GM19463 (cell line): ENCODE measurements at regions not wholly inside any gene's neighbourhood (a gene's known extent, or its start where the extent isn't known, plus 50 kb on each side); places are given as distances from the start of the nearest gene placed in this dataset.

Source experiments
- ATAC-seq: cut with Tn5 transposase; IDR thresholded peaks from one replicate; pipeline ENCODE4 v1.9.1; 2021; ENCODE audit warnings: mild to moderate bottlenecking, moderate library complexity; ENCODE audit not compliant: unreplicated experiment

DNA sequence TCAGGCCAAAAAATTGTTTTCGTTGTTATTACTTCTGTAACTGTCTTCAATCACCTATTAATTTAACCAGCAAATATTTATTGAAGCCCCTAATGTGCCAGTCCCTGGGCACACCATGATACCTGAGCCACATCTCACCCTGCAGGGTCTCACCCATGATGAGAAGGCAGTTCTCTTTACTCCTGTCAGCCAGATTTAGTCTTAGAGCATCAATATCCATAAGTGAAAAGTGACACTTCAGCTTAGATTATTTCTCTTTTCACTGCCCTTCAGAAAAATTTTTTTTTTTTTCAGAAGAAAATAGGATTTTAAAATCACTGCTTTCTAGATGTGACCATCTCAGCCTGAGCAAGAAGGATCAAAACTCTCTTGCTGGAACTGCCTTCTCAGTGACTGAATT lies 258.6 kb upstream of the NFE2L3 start:
- no peak for ATAC-seq

- peak; percentile 66 for ATAC-seq
Measured at GRCh38 chr7:25894002-25894901, 257.7 kb upstream of the NFE2L3 start.

DNA sequence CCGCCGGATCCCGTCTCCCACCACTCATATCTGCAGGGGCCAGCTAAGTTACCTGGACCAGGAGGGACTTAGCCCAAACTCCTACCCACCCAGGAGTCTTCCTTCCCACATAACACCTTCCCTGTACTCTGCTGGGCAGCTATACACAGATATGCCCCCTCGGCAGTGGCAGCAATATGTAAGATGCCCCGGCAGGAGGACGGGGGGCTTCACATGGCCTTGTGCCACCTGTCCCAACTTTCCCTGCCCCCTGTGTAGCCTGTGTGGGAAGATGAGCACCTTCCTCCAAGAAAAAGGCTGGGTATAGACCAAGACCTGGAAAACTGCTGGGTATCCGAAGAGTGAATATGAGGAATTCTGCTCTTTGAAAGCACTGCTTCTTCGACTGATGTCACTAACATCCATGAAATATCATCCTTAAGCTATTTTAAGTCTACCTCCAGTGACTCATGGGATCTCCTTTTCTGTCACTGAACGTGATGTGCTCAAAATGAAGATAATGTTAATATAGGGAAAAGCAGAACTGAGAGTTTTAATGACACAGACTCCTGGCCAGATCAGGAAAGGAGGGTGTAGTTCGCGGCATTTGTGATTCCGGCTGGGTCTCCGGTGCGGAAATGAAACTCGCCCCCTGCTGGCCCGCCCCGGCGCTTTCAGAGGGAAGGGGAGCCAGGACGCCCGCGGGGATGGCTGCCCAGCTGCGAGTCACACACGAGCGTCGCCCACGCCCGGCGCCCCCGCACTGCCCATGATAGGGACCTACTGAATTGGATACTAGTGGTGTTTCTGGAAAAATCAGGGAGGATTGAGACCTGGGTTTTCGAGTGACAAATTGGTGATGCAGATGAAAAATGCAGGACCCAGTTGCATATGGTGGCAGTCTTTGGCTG lies 256.9 kb upstream of the NFE2L3 start:
- peak; percentile 64 for ATAC-seq

GRCh38 chr7:25895792-25896171 lies 256.2 kb upstream of the NFE2L3 start:
- no peak for ATAC-seq

DNA sequence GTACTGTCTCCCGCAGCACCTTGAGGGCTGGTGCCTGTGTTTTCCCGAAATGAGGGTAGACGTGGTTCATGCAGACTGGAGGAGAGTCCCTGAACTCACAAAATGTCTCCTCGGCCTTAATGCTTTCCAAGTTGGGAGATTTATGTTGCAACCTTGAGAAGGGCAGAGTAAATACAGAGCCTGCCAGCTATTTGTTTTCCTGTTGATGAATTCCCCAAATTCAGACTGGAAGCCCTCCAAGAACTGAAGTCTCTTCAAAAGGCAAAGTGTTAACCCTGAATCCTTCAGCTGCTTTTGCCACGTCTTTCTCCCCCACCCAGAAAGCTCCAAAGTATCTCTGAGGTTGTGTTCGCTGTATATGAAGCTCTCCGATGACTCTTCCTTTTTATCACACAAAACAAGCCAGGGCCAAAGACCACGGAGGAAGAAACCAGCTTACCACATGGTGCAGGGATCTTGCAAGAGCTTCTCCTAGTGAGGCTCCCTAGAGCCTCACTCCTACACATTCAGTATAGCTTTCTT lies 254.7 kb upstream of the NFE2L3 start:
- no peak for ATAC-seq

DNA sequence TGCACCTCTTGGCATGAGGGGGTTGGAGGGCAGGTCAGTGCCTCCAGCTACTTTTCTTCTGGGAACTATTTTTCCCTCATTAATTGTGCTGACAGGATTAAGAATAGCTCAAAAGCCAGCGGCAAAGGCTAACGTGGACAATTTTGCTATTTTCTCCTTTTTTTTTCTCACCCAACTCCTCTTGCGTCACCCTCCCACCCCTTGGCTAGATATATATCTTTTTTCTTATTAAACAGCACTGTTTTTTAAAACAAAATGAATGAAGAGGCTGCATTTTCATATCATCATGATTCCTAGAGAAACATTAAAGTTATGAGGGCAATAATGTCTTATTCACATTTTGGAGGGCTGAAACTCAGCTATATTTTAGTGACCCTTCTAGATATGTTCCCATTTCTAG lies 251.8 kb upstream of the NFE2L3 start:
- ATAC-seq = no peak

- no peak for ATAC-seq
Measured at GRCh38 chr7:25900877-25901276, 251.1 kb upstream of the NFE2L3 start.

GRCh38 chr7:25901658-25902057 lies 250.3 kb upstream of the NFE2L3 start:
- no peak for ATAC-seq

DNA sequence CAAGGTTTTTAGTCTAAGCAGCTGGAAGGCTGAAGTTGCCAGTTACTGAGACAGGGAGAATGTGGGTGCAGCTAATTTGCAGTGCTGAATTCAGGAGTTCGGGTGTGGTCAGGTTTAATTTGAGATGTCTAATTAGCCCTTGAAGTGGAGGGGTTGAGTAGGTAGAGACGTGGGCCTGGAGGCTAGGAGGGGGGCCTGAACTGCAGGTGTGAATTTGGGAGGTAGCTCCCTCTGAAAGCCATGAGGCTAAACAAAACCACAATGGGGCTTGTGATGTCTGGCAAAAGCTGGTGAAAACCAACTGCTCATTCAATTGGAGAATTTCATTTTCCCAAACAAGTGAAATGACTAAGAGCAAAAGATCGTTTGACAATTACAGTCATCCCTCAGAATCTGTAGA lies 246.0 kb upstream of the NFE2L3 start:
- ATAC-seq = no peak

DNA sequence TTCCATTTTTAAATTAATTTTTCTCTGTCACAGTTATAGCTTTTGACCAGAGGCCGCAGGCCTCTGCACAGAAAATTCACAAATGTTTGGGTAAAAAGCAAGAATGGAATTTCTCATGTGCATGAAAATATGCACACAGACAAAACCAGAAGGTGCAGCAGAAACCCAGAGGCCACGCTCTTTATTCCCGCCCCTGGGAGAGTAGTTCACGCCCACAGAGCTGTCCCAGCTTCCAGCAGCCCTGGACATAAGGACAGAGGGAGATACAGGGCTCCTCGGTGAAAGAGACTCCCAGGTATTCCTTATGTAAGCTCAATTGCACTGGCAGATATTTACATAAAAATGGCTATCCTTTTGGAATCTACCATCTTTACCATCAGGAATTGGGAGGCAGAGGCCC lies 245.2 kb upstream of the NFE2L3 start:
- ATAC-seq = no peak

DNA sequence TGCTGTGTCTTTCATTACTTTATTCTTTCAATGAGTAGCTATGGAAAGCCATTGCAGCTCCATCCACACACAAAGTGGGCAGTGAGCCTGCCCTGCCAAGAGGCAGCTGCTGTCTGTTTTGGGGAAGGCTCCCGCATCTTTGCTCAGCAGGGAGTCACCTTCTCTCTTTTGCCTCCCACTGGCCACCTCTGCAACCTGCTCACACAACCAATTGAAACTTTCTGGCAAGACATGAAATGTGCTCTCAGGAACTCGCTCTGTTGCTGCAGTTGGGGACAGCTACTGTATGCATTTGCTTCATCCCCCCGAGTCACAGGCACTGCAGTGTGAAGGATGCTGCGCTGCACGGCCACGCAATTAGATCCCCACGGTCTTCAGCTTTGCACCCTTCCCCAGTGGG lies 244.8 kb upstream of the NFE2L3 start:
- no peak for ATAC-seq

DNA sequence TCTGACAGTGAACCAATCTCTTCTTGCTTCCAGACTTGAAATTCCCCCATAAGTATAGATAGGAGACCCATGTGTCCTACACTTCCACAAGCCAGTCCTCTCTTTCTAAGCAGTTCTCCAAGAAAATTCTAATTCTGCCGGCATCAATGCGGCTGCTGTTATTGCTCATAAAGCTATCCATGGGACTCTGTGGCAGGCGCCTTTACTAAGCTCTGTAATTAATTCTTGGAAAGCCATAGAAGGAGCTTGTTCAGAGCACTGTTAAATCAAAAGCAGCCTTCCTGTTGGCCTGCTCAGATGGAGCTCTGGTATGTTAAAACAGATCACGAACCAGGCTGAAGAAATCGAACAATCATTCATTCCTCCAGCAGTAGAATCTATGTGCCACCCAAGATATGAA lies 244.3 kb upstream of the NFE2L3 start:
- ATAC-seq = no peak

GRCh38 chr7:25908154-25908949 lies 243.6 kb upstream of the NFE2L3 start:
- ATAC-seq = no peak

DNA sequence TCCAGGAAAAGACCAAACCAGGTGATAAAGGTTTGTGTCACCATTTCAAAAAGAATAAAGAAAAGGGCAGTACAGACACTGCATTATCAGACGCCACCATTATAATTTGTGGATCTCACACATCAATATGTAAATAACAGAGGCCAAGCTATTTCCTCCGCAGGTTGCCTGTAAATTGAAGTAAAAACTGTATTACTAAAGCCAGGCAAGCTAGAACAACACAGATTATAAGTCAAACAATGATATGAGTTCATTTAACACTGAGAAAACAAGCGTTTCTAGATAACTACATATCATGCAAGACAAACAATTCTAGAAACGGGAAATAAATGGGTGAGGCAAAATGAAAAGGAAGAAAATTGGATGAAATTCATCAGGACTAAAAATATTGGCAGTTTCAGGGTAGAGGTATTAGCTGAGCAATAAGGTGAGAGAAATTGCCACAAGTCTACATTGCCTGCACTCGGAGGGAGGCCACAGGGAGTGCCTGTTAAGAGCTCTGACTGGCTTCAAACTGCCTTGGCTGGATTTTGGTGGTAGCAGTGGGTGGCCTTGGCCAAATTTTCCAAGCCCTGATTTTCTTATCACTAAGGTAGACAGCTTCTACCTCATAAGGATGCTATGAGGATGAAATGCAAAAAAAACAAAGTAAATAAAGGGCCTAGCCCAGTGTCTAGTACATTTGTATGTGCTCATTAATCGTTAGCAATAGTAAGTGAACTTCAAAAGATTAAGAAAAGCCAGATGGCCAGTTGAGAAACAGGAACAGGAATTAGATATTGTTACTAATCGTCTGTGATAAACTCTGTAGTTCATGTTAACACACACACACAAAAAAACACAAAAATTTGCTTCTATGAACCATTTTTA lies 240.0 kb upstream of the NFE2L3 start:
- ATAC-seq = no peak

- no peak for ATAC-seq
Measured at GRCh38 chr7:25913598-25914224, 238.3 kb upstream of the NFE2L3 start.

- no peak for ATAC-seq
Measured at GRCh38 chr7:25918731-25919130, 233.3 kb upstream of the NFE2L3 start.

DNA sequence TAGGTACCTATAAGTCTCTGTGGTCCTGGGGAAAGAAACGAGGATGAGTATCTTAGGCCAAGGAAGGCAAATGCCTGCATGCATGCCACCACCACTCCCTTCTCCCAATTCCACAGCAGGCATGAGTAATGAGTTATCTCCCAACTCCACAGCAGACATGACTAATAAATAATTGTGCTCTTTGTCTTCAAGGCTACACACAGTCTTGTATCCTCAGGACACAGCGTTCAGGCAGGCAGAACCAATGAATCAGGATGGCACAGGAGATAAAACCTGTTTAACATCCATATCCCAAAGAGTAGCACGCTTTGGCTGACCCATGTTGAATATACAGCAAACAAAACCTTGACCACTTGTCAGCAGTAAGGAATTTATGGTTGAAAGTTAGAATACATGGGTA lies 229.7 kb upstream of the NFE2L3 start:
- no peak for ATAC-seq

- no peak for ATAC-seq
Measured at GRCh38 chr7:25923741-25924460, 228.1 kb upstream of the NFE2L3 start.

GRCh38 chr7:25926009-25926408 lies 226.0 kb upstream of the NFE2L3 start:
- no peak for ATAC-seq
